Liver (tissue), 3 donors: ENCODE measurements at regions not wholly inside any gene's neighbourhood (a gene's known extent, or its start where the extent isn't known, plus 50 kb on each side); places are given as distances from the start of the nearest gene placed in this dataset.

Experiments
- ATF3 ChIP-seq: IDR thresholded peaks from 2 replicates; pipeline ENCODE4 v1.6.1; 2016; ENCODE audit warnings: antibody characterized with exemption
- CTCF ChIP-seq: fragments of 150-350 bp; IDR thresholded peaks from 2 replicates; pipeline ENCODE4 v1.5.1; 2017; ENCODE audit warnings: improper control_type of control experiment, low read depth, low read length; ENCODE audit not compliant: missing input control
- EGR1 ChIP-seq, 2 donors: IDR thresholded peaks; 2 replicates each; pipeline ENCODE4 v1.6.1; 2016 to 2018; ENCODE audit warnings: antibody characterized with exemption in 2 of 2, low read depth in 2 of 2
- GABPA ChIP-seq, 2 donors: IDR thresholded peaks in 1 of 2; conservative IDR thresholded peaks in 1 of 2; 2 replicates each; pipeline ENCODE4 v1.6.1; 2016; ENCODE audit warnings: antibody characterized with exemption in 2 of 2, mild to moderate bottlenecking in 1 of 2, moderate library complexity in 1 of 2
- JUND ChIP-seq, 2 donors: IDR thresholded peaks; 2 replicates each; pipeline ENCODE4 v1.6.1; 2016; ENCODE audit warnings: antibody characterized with exemption in 2 of 2
- MAX ChIP-seq: IDR thresholded peaks from 2 replicates; pipeline ENCODE4 v1.6.1; 2016; ENCODE audit warnings: antibody characterized with exemption
- REST ChIP-seq: IDR thresholded peaks from 2 replicates; pipeline ENCODE4 v1.6.1; 2016; ENCODE audit warnings: antibody characterized with exemption, mild to moderate bottlenecking
- YY1 ChIP-seq: IDR thresholded peaks from 2 replicates; pipeline ENCODE4 v1.6.1; 2016; ENCODE audit warnings: antibody characterized with exemption, mild to moderate bottlenecking
- ZBTB33 ChIP-seq: IDR thresholded peaks from 2 replicates; pipeline ENCODE4 v1.6.1; 2016; ENCODE audit warnings: antibody characterized with exemption
- donor health status: healthy.
- donor health status: healthy.

GRCh38 chr19:30679789-30680188 lies 307.6 kb downstream of the ZNF536 start:
- TF ChIP-seq REST = no peak
- no peak for TF ChIP-seq CTCF
- TF ChIP-seq GABPA (IDR thresholded peaks at IDR 0.05 in 1 of 2, conservative IDR thresholded peaks at IDR 0.05 in 1 of 2) = no peak
- TF ChIP-seq ZBTB33 = no peak
- TF ChIP-seq ATF3 = no peak
- TF ChIP-seq JUND (IDR thresholded peaks at IDR 0.05) = no peak
- no peak for TF ChIP-seq YY1
- no peak for TF ChIP-seq MAX
- no peak for TF ChIP-seq EGR1 (IDR thresholded peaks at IDR 0.05; ENCODE audit: low read depth in 2 of 2)
